Dendritic cell treated with granulocyte-macrophage colony-stimulating factor and Interleukin-4, amounts not matched to agents 40 ng/mL and 50 ng/mL, for 4 days (primary cell): ENCODE measurements at regions not wholly inside any gene's neighbourhood (a gene's known extent, or its start where the extent isn't known, plus 50 kb on each side); places are given as distances from the start of the nearest gene placed in this dataset.

Experiments used
- H3K27ac Mint-ChIP-seq: one replicate; pipeline ENCODE4 v1.8.0; 2022; ENCODE audit warnings: mild to moderate bottlenecking, mixed read lengths
- H3K27me3 Mint-ChIP-seq: one replicate; pipeline ENCODE4 v1.8.0; 2022; ENCODE audit warnings: mild to moderate bottlenecking, mixed read lengths
- H3K36me3 Mint-ChIP-seq: one replicate; pipeline ENCODE4 v1.8.0; 2022; ENCODE audit warnings: low read depth, mixed read lengths
- H3K4me1 Mint-ChIP-seq: one replicate; pipeline ENCODE4 v1.8.0; 2022; ENCODE audit warnings: low read depth, mixed read lengths
- H3K4me3 Mint-ChIP-seq: one replicate; pipeline ENCODE4 v1.8.0; 2022; ENCODE audit warnings: mild to moderate bottlenecking, moderate library complexity, mixed read lengths
- H3K9me3 Mint-ChIP-seq: one replicate; pipeline ENCODE4 v1.8.0; 2022; ENCODE audit warnings: mixed read lengths
- intact Hi-C: fragments of 100-400 bp; cut with micrococcal nuclease; formaldehyde crosslinking; loops from one replicate; pipeline ENCODE4 v1.15.0; 2022

DNA sequence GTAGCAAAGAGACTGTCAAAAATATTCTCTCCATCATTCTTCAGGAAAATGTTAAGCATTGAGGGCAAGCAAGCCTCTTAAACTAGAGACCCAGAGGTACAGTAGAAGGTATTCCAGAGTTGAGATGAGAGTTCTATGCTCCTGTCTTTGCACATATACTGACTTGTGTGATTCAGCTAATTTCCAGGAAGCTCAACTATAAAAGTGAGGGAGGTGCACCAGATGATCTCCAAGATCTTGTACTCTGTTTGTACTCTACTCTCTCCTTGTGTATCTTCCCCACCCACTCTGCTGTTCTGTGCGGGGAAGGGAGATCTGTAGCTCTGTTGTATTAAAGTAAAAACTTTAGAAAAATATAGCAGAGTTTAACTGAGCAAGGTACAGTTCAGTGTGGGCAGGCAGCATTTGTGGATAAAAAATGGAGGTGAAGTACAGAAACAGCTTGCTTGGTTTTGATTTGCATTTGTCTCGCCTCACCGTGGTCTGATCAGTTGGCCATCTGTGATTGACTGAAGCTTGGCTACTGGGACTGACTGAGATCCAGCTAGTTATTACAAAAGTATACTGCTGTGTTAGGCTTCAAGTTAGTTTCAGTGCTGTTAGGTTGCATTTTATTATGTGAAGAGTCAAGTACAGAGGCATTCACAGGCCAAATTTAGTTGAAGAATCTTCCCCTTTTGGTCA is 463.1 kb upstream of the GOLIM4 start:
- H3K36me3 Mint-ChIP-seq: no peaks in the 10 kb centered on the region
- H3K4me1 Mint-ChIP-seq: no peaks in the 10 kb centered on the region
- intact Hi-C loops: no loop called here
- no peak overlapping the region for H3K4me3 Mint-ChIP-seq
- no peaks in the 10 kb centered on the region for H3K9me3 Mint-ChIP-seq
- H3K27ac Mint-ChIP-seq: no peak overlapping the region
- H3K27me3 Mint-ChIP-seq: no peaks in the 10 kb centered on the region

DNA sequence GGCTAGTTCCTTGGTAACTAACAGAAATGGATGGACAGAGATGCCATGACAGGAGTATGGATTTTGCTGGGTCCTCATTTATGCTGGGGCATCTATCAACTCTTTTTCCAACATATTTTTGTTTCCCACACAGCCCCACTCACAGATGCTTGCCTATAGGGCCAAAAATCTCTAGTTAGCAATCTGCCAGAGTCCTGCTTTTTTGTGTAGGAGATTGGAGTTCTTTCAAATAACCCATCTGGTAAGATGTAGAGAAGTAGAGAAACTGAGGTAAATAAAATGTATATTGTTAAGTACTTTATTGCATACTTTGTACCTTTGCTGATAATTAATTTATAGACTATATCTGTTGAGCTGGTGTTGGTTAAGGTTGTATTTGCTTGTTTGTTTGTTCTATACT is 456.5 kb upstream of the GOLIM4 start:
- no peaks in the 10 kb centered on the region for H3K9me3 Mint-ChIP-seq
- H3K27me3 Mint-ChIP-seq: no peaks in the 10 kb centered on the region
- no peaks in the 10 kb centered on the region for H3K4me1 Mint-ChIP-seq
- intact Hi-C loops: no loop called here
- no peak overlapping the region for H3K27ac Mint-ChIP-seq
- no peaks in the 10 kb centered on the region for H3K36me3 Mint-ChIP-seq
- H3K4me3 Mint-ChIP-seq: no peak overlapping the region

DNA sequence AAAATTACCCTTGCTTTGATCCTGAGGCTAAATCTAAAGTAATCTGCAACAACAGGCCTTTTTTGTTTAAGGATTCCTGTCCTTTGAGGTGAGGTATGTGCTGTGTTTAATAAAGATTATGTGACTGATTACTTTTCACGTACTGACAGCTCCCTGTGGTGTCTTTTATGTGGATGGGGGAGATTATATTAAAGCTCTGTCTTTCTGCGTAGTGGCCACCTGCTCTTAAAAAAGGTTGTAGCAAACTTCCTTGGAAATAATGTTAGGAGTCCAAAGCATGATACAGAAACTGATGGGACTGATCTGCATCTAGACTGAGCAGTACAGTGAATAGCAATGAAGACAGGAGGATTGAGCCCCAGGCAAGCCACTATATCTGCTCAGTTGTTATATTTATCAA is 453.0 kb upstream of the GOLIM4 start:
- no peak overlapping the region for H3K4me3 Mint-ChIP-seq
- no peak overlapping the region for H3K27ac Mint-ChIP-seq
- H3K27me3 Mint-ChIP-seq: no peaks in the 10 kb centered on the region
- no peaks in the 10 kb centered on the region for H3K36me3 Mint-ChIP-seq
- no peaks in the 10 kb centered on the region for H3K4me1 Mint-ChIP-seq
- intact Hi-C loops: no loop called here
- no peaks in the 10 kb centered on the region for H3K9me3 Mint-ChIP-seq

DNA sequence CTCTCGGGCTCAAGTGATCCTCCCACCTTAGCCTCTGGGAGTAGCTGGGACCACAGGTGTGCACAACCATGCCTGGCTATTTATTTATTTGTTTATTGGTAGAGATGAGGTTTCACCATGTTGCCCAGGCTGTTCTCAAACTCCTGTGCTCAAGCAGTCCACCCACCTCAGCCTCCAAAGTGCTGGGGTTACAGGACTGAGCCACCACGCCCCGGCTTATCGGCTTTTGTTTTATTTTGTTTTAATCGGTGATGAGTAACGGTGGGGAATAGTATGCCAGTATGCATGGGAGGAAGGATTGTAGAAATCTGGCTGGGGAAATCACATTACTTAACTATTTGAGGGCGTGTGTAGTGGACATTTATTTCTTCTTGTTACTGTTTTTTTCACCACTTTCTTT is 451.0 kb upstream of the GOLIM4 start:
- no peaks in the 10 kb centered on the region for H3K9me3 Mint-ChIP-seq
- H3K36me3 Mint-ChIP-seq: no peaks in the 10 kb centered on the region
- no peaks in the 10 kb centered on the region for H3K27me3 Mint-ChIP-seq
- no peaks in the 10 kb centered on the region for H3K4me1 Mint-ChIP-seq
- no peak overlapping the region for H3K4me3 Mint-ChIP-seq
- no peak overlapping the region for H3K27ac Mint-ChIP-seq
- intact Hi-C loops: no loop called here

DNA sequence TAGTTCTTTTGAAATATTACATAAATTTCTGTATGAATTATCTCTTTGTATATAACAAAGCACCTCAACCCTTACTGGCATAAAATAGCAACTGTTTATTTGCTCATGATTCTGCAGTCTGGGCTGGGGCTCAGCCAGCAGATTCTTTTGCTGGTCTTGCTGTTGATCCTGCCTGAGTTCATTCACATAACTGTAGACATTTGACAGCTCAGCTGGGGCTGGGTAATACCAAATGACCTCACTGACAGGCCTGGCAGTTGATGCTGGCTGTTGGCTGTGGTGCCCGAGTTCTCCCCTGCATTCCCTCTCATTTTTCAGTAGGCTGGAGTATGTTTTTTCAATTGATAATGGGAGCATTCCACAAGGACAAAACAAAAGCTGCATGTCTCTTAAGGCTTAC is 449.9 kb upstream of the GOLIM4 start:
- Mint-ChIP-seq H3K9me3 (no peaks in the 10 kb centered on the region), H3K27ac (no peak overlapping the region), H3K36me3 (no peaks in the 10 kb centered on the region), H3K4me3 (no peak overlapping the region), H3K27me3 (no peaks in the 10 kb centered on the region), H3K4me1 (no peaks in the 10 kb centered on the region)
- intact Hi-C loops: no loop called here

DNA sequence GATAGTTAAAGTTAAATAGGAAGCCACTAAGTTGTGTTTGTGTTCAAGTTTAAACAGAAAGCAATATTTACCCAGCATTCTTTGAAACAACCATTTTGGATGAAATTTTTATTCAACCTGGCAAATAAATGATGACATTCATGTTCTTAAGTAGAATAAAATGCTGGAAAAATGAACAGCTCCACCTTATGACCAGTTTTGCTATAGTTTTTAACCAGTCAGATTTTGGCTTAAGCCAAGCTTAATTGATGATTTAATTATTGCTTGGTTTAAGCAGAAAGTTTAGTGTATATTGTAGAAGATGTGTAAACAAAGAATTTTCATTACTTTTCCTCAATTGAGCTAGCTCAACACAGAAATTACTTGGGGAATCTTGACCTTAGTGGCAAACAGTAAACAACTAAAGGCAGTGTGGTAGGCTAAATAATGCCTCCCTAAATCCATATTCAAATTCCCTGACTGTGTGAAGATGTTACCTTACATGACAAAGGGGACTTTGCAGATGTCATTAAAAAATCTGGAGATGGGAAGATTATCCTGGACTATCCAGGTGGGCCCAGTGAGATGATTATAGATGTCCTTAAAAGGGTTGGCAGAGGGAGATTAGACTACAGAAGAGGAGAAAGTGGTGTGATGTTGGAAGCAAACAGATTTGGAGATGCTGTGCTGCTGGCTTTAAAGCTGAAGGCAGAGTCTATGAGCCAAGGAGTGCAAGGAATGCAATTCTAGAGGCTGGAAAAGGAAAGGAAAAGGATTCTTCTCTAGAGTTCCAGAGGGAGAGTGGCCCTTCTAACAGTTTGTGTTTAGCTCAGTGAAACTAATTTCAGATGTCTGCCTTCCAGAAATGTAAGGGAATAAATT is 448.6 kb upstream of the GOLIM4 start:
- Mint-ChIP-seq H3K36me3 (no peaks in the 10 kb centered on the region), H3K9me3 (no peaks in the 10 kb centered on the region), H3K4me1 (no peaks in the 10 kb centered on the region), H3K27me3 (no peaks in the 10 kb centered on the region), H3K27ac (no peak overlapping the region), H3K4me3 (no peak overlapping the region)
- intact Hi-C loops: no loop called here

DNA sequence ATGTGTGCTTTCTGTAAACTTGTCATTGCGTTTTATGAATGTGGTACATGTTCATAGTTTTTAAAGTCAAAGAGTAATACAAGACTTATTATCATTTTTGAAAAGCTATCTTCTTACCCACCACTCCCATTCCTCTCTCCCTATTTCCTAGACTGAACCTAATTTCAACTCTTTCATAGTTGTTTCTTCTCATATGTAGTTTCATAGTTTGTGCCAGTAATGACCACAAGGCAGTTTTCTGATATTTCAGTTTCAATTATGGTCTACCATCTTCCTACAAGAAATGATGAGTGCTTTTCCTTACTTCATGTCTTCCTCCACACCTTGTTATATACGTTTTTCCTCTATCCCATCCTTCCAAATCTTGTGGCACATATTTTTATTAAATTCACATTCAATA is 445.0 kb upstream of the GOLIM4 start:
- Mint-ChIP-seq H3K4me3 (no peak overlapping the region), H3K36me3 (no peaks in the 10 kb centered on the region), H3K27ac (no peak overlapping the region), H3K27me3 (no peaks in the 10 kb centered on the region), H3K4me1 (no peaks in the 10 kb centered on the region), H3K9me3 (no peaks in the 10 kb centered on the region)
- intact Hi-C loops: no loop called here

DNA sequence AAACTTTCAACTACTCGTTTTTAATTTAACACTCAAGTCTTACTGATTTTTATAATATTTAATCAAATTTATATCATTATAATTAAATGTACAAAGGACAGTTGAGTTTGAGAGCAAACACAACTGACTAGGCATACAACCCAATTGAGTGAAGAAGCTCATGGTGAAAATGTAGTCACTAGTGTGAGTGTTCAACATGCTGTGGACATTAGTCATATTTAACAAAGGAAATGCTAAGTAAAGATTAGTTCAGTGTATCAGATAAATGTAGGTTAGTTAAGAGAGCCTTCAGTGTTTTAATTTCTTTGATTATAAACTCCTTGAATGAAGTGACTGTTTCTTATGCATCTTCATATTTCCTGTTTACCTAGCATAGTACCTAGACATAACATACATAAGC is 444.2 kb upstream of the GOLIM4 start:
- no peak overlapping the region for H3K27ac Mint-ChIP-seq
- H3K9me3 Mint-ChIP-seq: no peaks in the 10 kb centered on the region
- no peak overlapping the region for H3K4me3 Mint-ChIP-seq
- intact Hi-C loops: no loop called here
- H3K27me3 Mint-ChIP-seq: no peaks in the 10 kb centered on the region
- no peaks in the 10 kb centered on the region for H3K4me1 Mint-ChIP-seq
- H3K36me3 Mint-ChIP-seq: no peaks in the 10 kb centered on the region

DNA sequence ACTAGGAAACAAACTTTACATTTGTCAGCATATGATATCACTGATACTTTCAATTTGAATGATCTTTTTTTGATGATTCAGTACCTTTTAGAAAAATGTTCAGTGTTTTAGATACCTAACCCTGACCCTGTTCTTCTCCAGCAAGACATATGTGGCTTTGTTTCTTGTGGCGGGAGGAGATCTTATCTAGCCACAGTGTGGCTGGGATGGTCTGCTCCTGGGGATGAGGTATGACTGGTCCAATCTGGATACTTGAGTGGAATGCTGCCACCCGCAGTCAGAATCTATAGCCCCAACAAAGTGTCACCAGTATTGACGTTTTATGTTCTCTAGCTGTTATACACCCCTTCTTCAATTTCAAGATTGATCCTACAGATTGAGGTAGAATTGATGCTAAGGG is 439.0 kb upstream of the GOLIM4 start:
- Mint-ChIP-seq H3K4me1 (no peaks in the 10 kb centered on the region), H3K27me3 (no peaks in the 10 kb centered on the region), H3K27ac (no peak overlapping the region), H3K9me3 (no peaks in the 10 kb centered on the region), H3K36me3 (no peaks in the 10 kb centered on the region), H3K4me3 (no peak overlapping the region)
- intact Hi-C loops: no loop called here

DNA sequence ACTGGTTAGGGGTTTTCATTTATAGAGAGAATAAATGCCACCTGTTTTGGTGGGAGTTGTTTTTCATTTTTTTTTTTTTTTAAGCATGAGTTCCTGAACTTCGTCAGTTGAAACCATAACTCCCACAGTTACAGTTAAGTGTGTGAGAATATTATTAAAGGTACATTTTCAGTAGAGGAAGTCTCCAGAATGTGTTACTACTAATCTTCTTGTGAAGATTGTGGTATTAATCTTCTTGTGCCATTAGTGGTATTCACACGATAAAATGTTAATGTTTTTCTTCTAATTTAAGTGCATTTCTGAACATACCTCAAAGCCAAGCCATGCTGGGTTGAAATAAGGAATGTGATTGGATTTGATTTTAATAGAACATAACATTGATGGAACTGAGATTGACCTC is 437.9 kb upstream of the GOLIM4 start:
- no peaks in the 10 kb centered on the region for H3K27me3 Mint-ChIP-seq
- no peaks in the 10 kb centered on the region for H3K9me3 Mint-ChIP-seq
- no peak overlapping the region for H3K4me3 Mint-ChIP-seq
- no peaks in the 10 kb centered on the region for H3K4me1 Mint-ChIP-seq
- no peaks in the 10 kb centered on the region for H3K36me3 Mint-ChIP-seq
- intact Hi-C loops: no loop called here
- no peak overlapping the region for H3K27ac Mint-ChIP-seq

DNA sequence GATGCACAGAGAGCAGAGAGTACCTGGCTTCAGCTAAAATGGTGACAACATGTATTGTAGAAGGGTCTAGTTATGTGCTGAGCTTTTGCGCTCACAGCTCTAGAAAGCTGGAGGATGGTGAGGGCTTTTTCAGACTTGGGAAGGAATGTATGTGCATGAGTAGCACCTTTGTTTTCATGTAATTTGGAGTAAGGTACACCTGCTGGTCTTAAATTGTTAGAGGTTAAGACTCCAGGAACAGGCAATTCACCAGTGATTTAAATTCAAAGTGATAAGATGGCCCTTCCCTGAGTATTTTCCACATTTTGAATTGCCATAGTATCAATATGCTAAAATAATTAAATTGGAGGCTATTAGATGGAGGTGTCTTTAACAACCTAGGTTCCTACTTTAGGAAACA is 436.4 kb upstream of the GOLIM4 start:
- Mint-ChIP-seq H3K4me1 (no peaks in the 10 kb centered on the region), H3K27ac (no peak overlapping the region), H3K27me3 (no peaks in the 10 kb centered on the region), H3K36me3 (no peaks in the 10 kb centered on the region), H3K4me3 (no peak overlapping the region), H3K9me3 (no peaks in the 10 kb centered on the region)
- intact Hi-C loops: no loop called here

DNA sequence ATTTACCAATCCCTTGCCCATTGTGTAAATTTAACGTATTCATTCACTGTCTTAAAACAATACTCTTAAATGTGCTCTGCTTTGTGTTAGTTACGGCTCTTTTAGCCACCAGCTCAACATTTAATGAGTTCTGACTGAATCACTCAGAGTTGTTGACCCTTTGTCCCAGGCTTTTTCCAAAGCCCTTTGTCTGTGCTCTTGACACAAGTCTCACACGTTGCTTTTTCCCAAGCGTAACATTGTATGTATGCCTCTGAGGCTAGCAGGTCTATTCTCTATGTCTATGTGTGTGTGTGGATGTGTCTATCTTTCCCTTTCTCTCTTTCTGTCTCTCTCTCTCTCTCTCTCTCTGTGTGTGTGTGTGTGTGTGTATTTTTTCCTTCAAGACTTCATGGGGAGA is 435.4 kb upstream of the GOLIM4 start:
- no peaks in the 10 kb centered on the region for H3K4me1 Mint-ChIP-seq
- no peaks in the 10 kb centered on the region for H3K9me3 Mint-ChIP-seq
- H3K27ac Mint-ChIP-seq: no peak overlapping the region
- intact Hi-C loops: no loop called here
- no peak overlapping the region for H3K4me3 Mint-ChIP-seq
- H3K36me3 Mint-ChIP-seq: no peaks in the 10 kb centered on the region
- no peaks in the 10 kb centered on the region for H3K27me3 Mint-ChIP-seq

DNA sequence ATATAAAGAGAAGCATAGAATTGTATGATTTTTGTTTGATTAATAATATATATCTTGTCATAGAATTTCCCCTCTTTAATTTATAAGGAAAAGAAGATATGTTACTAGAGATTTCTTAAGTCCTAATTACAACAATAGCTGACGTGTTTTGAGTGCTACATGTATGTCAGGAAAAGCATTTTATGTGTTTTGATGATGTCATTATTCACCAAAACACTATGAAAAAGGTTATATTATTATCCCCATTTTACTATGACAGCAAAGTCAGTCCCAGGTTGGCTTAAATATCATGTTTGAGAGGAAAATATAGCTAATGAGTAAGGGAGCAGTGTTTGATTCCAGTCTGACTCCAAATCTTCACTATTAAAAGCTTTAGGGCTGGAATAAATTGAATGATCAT is 428.4 kb upstream of the GOLIM4 start:
- no peaks in the 10 kb centered on the region for H3K27me3 Mint-ChIP-seq
- intact Hi-C loops: no loop called here
- H3K4me3 Mint-ChIP-seq: no peak overlapping the region
- no peak overlapping the region for H3K27ac Mint-ChIP-seq
- no peaks in the 10 kb centered on the region for H3K4me1 Mint-ChIP-seq
- no peaks in the 10 kb centered on the region for H3K36me3 Mint-ChIP-seq
- no peaks in the 10 kb centered on the region for H3K9me3 Mint-ChIP-seq

DNA sequence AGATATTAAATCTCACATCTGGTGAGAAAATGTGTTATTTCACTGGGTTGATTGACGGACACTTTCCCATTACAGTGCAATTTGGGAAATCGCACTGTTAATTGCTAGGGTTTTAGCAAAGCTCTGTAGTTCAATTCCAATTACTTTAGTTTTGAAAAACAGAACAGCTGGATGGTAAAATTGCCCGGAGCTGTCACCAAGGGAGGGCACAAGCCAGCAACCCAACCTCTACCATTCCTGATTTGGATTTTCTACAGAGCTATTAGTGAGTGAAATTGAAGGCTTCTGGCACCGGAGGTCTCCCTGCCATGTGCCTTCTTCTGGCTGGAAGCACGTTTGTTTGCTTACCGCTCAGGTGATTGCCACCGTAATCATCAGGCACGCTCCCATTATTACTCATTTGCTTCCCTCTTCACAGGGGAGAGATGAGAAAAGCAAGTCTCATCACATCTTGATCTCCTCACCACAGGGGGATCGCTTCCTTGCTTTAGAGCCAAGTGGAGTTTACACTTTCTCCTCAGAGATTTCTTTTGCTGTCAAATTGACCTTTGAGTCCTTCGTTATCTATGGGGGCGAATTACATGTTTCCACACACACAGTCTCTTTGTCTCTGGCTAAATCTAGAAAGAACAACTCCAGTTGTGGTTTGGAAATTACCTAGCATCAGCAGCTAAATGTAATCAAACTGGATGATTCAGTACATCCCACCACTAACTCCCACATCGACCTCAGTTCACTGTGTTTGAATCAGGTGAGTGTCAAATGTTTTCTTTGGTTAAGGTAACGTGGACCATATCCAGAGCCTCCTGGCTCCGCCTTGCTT is 421.7 kb upstream of the GOLIM4 start:
- no peaks in the 10 kb centered on the region for H3K9me3 Mint-ChIP-seq
- no peak overlapping the region for H3K27ac Mint-ChIP-seq
- no peaks in the 10 kb centered on the region for H3K4me1 Mint-ChIP-seq
- H3K4me3 Mint-ChIP-seq: no peak overlapping the region
- intact Hi-C loops: no loop called here
- no peaks in the 10 kb centered on the region for H3K36me3 Mint-ChIP-seq
- no peaks in the 10 kb centered on the region for H3K27me3 Mint-ChIP-seq
